Vagina (tissue), 2 donors: ENCODE measurements at regions not wholly inside any gene's neighbourhood (a gene's known extent, or its start where the extent isn't known, plus 50 kb on each side); places are given as distances from the start of the nearest gene placed in this dataset.

ENCODE experiments used
- POLR2A ChIP-seq, 2 donors: fragments of 450-650 bp; IDR thresholded peaks; one replicate each; pipeline ENCODE4 v1.6.1; 2017; ENCODE audit warnings: antibody characterized with exemption in 2 of 2, mild to moderate bottlenecking in 2 of 2, moderate library complexity in 2 of 2
- TF ChIP-seq, protein P1 (sequence below), 3 experiments: fragments of 450-650 bp in 2 of 3; fragments of 200-600 bp in 1 of 3; sonication (generic) in 1 of 3; IDR thresholded peaks; one replicate each; pipeline ENCODE4 v1.5.1; 2017 to 2019; ENCODE audit warnings: antibody characterized with exemption in 3 of 3, mild to moderate bottlenecking in 2 of 3, moderate library complexity in 2 of 3

DNA sequence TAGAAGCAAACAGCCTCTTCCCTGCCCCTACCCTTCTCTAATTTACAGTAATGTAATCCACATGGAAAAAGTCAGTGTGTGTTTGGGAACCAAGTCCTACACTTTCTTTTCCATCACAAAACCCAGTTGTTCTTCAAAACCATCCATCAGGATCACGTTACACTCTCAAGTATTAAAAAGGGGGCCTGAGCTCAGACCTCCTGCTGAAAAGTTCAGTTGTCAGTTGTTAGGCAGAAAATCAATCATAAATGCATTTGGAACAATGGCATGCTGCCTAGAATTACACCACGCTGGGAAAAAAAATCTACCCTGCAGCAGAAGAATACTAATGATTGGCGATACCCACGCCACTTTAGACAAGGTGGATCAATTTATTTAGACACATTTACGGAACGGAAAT lies 236.5 kb downstream of the PARM1 start:
- TF ChIP-seq POLR2A (IDR thresholded peaks at IDR 0.05), result no peak
- TF ChIP-seq, protein P1, sequence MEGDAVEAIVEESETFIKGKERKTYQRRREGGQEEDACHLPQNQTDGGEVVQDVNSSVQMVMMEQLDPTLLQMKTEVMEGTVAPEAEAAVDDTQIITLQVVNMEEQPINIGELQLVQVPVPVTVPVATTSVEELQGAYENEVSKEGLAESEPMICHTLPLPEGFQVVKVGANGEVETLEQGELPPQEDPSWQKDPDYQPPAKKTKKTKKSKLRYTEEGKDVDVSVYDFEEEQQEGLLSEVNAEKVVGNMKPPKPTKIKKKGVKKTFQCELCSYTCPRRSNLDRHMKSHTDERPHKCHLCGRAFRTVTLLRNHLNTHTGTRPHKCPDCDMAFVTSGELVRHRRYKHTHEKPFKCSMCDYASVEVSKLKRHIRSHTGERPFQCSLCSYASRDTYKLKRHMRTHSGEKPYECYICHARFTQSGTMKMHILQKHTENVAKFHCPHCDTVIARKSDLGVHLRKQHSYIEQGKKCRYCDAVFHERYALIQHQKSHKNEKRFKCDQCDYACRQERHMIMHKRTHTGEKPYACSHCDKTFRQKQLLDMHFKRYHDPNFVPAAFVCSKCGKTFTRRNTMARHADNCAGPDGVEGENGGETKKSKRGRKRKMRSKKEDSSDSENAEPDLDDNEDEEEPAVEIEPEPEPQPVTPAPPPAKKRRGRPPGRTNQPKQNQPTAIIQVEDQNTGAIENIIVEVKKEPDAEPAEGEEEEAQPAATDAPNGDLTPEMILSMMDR (IDR thresholded peaks at IDR 0.05), result no peak
